Heart right ventricle (tissue), 16 donors: ENCODE measurements at regions not wholly inside any gene's neighbourhood (a gene's known extent, or its start where the extent isn't known, plus 50 kb on each side); places are given as distances from the start of the nearest gene placed in this dataset.

Source experiments
- ATAC-seq, 8 donors: fragments of 200-7000 bp; cut with Tn5 transposase; one replicate each; pipeline ENCODE4 v1.9.1; 2020; ENCODE audit warnings: mild to moderate bottlenecking in 8 of 8, moderate library complexity in 8 of 8, moderate number of reproducible peaks in 1 of 8
- DNase-seq, 2 donors: peaks; one replicate each; pipeline ENCODE4 v3.0.0-alpha.2; 2020
- H3K27ac ChIP-seq, 10 donors: fragments of 200-600 bp; sonication (generic) in 2 of 10; one replicate each; pipeline versions ENCODE4 v1.5.0 to v1.8.0; 2020 to 2022; ENCODE audit warnings: mild to moderate bottlenecking in 3 of 10
- H3K27me3 ChIP-seq, 7 donors: fragments of 200-600 bp; one replicate each; pipeline ENCODE4 v1.8.0; 2021 to 2022; ENCODE audit warnings: mild to moderate bottlenecking in 2 of 7
- H3K36me3 ChIP-seq, 9 donors: fragments of 200-600 bp; sonication (generic) in 1 of 9; one replicate each; pipeline versions ENCODE4 v1.5.0 to v1.8.0; 2020 to 2022; ENCODE audit warnings: mild to moderate bottlenecking in 2 of 9
- H3K4me1 ChIP-seq, 9 donors: fragments of 200-600 bp; sonication (generic) in 1 of 9; one replicate each; pipeline versions ENCODE4 v1.5.0 to v1.8.0; 2020 to 2022; ENCODE audit warnings: mild to moderate bottlenecking in 4 of 9
- H3K4me3 ChIP-seq, 10 donors: fragments of 200-600 bp; sonication (generic) in 2 of 10; one replicate each; pipeline versions ENCODE4 v1.5.0 to v1.8.0; 2020 to 2022; ENCODE audit warnings: mild to moderate bottlenecking in 7 of 10, moderate library complexity in 2 of 10
- H3K9me3 ChIP-seq, 11 donors: fragments of 200-600 bp in 10 of 11; sonication (generic) in 2 of 11; one replicate each; pipeline versions ENCODE4 v1.5.0 to v1.8.0; 2013 to 2022; ENCODE audit warnings: mild to moderate bottlenecking in 2 of 11, control low read depth in 1 of 11, moderate library complexity in 1 of 11
- CTCF ChIP-seq, 9 donors: fragments of 200-600 bp; sonication (generic) in 2 of 9; IDR thresholded peaks; one replicate each; pipeline versions ENCODE4 v1.5.0 to v1.8.0; 2021 to 2022; ENCODE audit warnings: antibody characterized with exemption in 9 of 9, mild to moderate bottlenecking in 5 of 9, moderate library complexity in 1 of 9
- WGBS, 2 donors: extraction: QIAGEN DNeasy Blood & Tissue Kit; methylation state at CpG; one replicate each; pipeline ENCODE4 v1.1.7; 2013; ENCODE audit warnings: inconsistent platforms in 1 of 2; 5-methylcytosine and 5-hydroxymethylcytosine counted together
- intact Hi-C, 10 donors: fragments of 100-400 bp; cut with DNase I; formaldehyde crosslinking; loops; one replicate each; pipeline versions ENCODE4 v1.11.1 to v1.14.2; 2022
- donor health status: Arrhythmogenic right ventricular cardiomyopathy.
- donor health status: ischemic (EF 13 %, LVEDD 7.1; RV severe dilation, severe dysfunction).
- donor health status: healthy with polysubstance abuse.
- donor health status: DM: no; HTN: yes; CAD: no.
- donor health status: DM: no; HTN: no; CAD: no.
- donor health status: ischemic (EF 25% LVEDD 6.9; RV normal size, moderate dysfunction).
- donor health status: ischemic (EF 25% LVEDD 5.7; RV mildly dilated, moderate dysfunction).
- donor health status: healthy.
- donor health status: DM: yes; HTN: yes; CAD: no.
- donor health status: Ischemic cardiomyopathy.
- donor health status: ischemic (EF 35%, LVEDD 5.7; RV mildly dilated, moderate dysfunction).
- donor health status: nonischemic (EF 11% LVEDD 7.7; RV severe dilation, severe dysfunction).
- donor health status: DM: yes; HTN: yes; CAD: no.
- donor health status: PGD.
- donor health status: ischemic (EF 29% LVEDD 5.4; RV normal size, mild dysfunction).
- donor health status: nonischemic (EF 23%, LVEDD 6.1; RV moderate dilation, normal function).

GRCh38 chr3:137692803-137693431 lies 71.2 kb upstream of the SOX14 start:
- intact Hi-C loops, result loop anchor here in 3 of 10 donors (10.0 kb wide), 1 partner anchor 588 kb away; no protein-coding TSS in a partner anchor
- TF ChIP-seq CTCF (IDR thresholded peaks at IDR 0.05), result peak in 7 of 9 donors; percentile 28 to 60 (median 44)
- no peak overlapping the region for H3K4me3 ChIP-seq
- ATAC-seq, result no peak
- no peaks in the 10 kb centered on the region for H3K4me1 ChIP-seq
- WGBS, 2 donors, result 26 to 31% methylated on average over 6 of the region's 6 CpGs
- no peaks in the 10 kb centered on the region for H3K36me3 ChIP-seq
- H3K27me3 ChIP-seq, result peaks cover 0 to 14% (median 0%) of the 10 kb centered on the region in 7 donors
- peaks cover 0 to 2% (median 0%) of the 10 kb centered on the region in 11 donors for H3K9me3 ChIP-seq
- no peak for DNase-seq
- no peak overlapping the region for H3K27ac ChIP-seq

DNA sequence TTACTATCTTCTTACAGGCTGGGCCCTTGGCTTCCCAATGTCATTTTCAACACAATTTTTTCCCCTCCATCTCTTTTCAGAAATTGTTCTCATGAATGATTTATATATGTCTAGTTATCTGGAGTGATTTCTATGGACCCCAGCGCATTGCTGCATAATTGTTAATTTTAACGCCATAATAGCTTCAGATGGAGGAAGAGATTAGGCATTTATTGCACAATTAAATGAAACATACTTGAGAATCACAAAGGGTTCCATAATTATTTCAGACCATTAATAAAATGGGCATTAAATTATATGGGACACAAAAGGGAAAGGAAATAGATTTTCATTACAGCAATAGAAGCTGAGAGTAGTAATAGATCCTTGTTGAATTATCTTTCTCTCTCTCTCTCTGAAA lies 70.3 kb upstream of the SOX14 start:
- H3K4me1 ChIP-seq, result no peaks in the 10 kb centered on the region
- DNase-seq, result no peak
- TF ChIP-seq CTCF (IDR thresholded peaks at IDR 0.05), result no peak
- H3K4me3 ChIP-seq, result no peak overlapping the region
- no peak for ATAC-seq
- intact Hi-C loops, result loop anchor here in 3 of 10 donors (10.0 kb wide), 1 partner anchor 589 kb away; no protein-coding TSS in a partner anchor
- peaks cover 0 to 17% (median 0%) of the 10 kb centered on the region in 7 donors for H3K27me3 ChIP-seq
- 91 to 95% methylated on average over 2 of the region's 2 CpGs for WGBS, 2 donors
- H3K27ac ChIP-seq, result no peak overlapping the region
- peaks cover 0 to 2% (median 0%) of the 10 kb centered on the region in 11 donors for H3K9me3 ChIP-seq
- H3K36me3 ChIP-seq, result no peaks in the 10 kb centered on the region

- no peak for DNase-seq
These were observed 69.3 kb upstream of the SOX14 start for GRCh38 chr3:137694836-137695235.

DNA sequence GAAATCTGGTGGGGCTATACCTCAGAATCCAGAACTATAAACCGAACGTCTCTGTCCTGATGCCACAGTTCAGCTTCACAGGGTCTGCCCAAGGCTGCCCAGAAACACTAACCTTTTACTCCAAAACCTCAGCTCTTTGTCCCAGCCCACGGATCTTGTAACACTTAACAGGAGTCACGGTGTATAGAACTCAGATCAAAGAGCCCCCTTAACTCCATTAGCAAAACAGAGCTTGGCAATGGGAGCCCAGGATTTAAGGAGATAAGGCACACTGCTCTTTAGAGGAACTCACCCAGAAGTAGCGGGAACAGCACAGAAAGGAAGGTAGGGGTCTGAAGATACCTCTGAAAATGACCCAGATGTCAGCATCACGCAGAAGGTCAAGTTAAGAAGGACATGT lies 68.8 kb upstream of the SOX14 start:
- intact Hi-C loops, result loop anchor here in 3 of 10 donors (10.0 kb wide), 1 partner anchor 591 kb away; no protein-coding TSS in a partner anchor
- 44 to 49% methylated on average over 6 of the region's 6 CpGs for WGBS, 2 donors
- no peak for DNase-seq
- no peaks in the 10 kb centered on the region for H3K4me1 ChIP-seq
- no peaks in the 10 kb centered on the region for H3K36me3 ChIP-seq
- ATAC-seq, result no peak
- H3K27ac ChIP-seq, result no peak overlapping the region
- peaks cover 0 to 2% (median 0%) of the 10 kb centered on the region in 11 donors for H3K9me3 ChIP-seq
- H3K4me3 ChIP-seq, result no peak overlapping the region
- TF ChIP-seq CTCF (IDR thresholded peaks at IDR 0.05), result no peak
- peaks cover 0 to 17% (median 0%) of the 10 kb centered on the region in 7 donors for H3K27me3 ChIP-seq

More at GRCh38 chr3:137694836-137695235, 69.3 kb upstream of the SOX14 start:
- Histone ChIP-seq H3K27ac (no peak overlapping the region), H3K27me3 (peaks cover 0 to 17% (median 0%) of the 10 kb centered on the region in 7 donors), H3K9me3 (peaks cover 0 to 2% (median 0%) of the 10 kb centered on the region in 11 donors), H3K36me3 (no peaks in the 10 kb centered on the region), H3K4me3 (no peak overlapping the region), H3K4me1 (no peaks in the 10 kb centered on the region)
- intact Hi-C loops, result loop anchor here in 3 of 10 donors (10.0 kb wide), 1 partner anchor 590 kb away; no protein-coding TSS in a partner anchor
- no peak for ATAC-seq
- TF ChIP-seq CTCF (IDR thresholded peaks at IDR 0.05), result no peak
- WGBS, 2 donors, result 44 to 48% methylated on average over 6 of the region's 6 CpGs
